IMR-90 (cell line): ENCODE measurements at regions not wholly inside any gene's neighbourhood (a gene's known extent, or its start where the extent isn't known, plus 50 kb on each side); places are given as distances from the start of the nearest gene placed in this dataset.

Experiments used
- CEBPB ChIP-seq: IDR thresholded peaks from 2 replicates; pipeline ENCODE4 v1.6.1; 2012; ENCODE audit warnings: low read depth, low read length, improper control_type of control experiment
- CHD1 ChIP-seq: IDR thresholded peaks from 2 replicates; pipeline ENCODE4 v1.6.1; 2012; ENCODE audit warnings: low read depth, low read length, improper control_type of control experiment
- MAZ ChIP-seq: IDR thresholded peaks from 2 replicates; pipeline ENCODE4 v1.6.1; 2012; ENCODE audit warnings: low read depth, mild to moderate bottlenecking, low read length, improper control_type of control experiment, moderate library complexity, borderline replicate concordance
- MXI1 ChIP-seq: IDR thresholded peaks from 2 replicates; pipeline ENCODE4 v1.6.1; 2012; ENCODE audit warnings: low read depth, mild to moderate bottlenecking, low read length, moderate library complexity, borderline replicate concordance
- POLR2A ChIP-seq: IDR thresholded peaks from 2 replicates; pipeline ENCODE4 v1.6.1; 2012; ENCODE audit warnings: mild to moderate bottlenecking, low read depth, low read length
- RCOR1 ChIP-seq: IDR thresholded peaks from 2 replicates; pipeline ENCODE4 v1.6.1; 2012; ENCODE audit warnings: mild to moderate bottlenecking, low read length, improper control_type of control experiment; ENCODE audit not compliant: insufficient replicate concordance
- RFX5 ChIP-seq: IDR thresholded peaks from 2 replicates; pipeline ENCODE4 v1.8.0; 2012; ENCODE audit warnings: low read depth, mild to moderate bottlenecking, low read length, moderate library complexity
- SMC3 ChIP-seq: fragments of 150-350 bp; IDR thresholded peaks from 2 replicates; pipeline ENCODE4 v1.6.1; 2016; ENCODE audit warnings: low read depth, mild to moderate bottlenecking, antibody characterized with exemption, low read length, moderate library complexity
- USF2 ChIP-seq: fragments of 150-350 bp; IDR thresholded peaks from 2 replicates; pipeline ENCODE4 v1.6.1; 2017; ENCODE audit warnings: mild to moderate bottlenecking, antibody characterized with exemption, low read length, low read depth
- TF ChIP-seq, protein P1 (sequence below): conservative IDR thresholded peaks from 2 replicates; pipeline ENCODE4 v1.5.1; 2012; ENCODE audit warnings: mild to moderate bottlenecking, low read depth, low read length, improper control_type of control experiment

DNA sequence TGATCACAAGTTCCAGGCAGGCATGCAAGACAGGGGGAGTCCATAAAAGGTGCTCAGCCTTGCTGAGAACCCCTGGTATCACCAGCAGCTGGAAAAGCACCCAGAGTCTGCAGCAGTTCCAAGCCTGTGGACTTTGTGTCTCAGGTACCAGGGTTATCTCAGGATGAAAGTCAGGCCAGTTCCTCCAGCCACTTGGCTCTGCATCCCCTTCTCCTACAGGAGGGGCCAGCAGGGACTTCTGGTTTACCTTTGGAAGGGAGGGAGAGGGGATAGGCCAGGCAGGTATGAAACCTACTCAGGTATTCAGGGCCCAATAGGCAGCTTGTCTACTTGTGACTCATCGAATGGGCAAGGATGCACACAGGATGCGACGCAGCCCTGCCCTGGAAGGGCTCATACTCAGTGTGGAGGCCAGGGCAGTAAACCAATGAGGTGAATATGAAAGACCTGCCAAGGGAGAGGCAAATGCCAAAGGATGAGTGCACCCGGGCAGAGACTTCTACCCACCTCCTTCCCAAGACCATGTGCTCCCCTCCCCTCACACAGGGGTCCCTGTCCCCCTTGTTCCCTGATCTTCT, 148.2 kb downstream of the SLC38A6 start:
- TF ChIP-seq, protein P1, sequence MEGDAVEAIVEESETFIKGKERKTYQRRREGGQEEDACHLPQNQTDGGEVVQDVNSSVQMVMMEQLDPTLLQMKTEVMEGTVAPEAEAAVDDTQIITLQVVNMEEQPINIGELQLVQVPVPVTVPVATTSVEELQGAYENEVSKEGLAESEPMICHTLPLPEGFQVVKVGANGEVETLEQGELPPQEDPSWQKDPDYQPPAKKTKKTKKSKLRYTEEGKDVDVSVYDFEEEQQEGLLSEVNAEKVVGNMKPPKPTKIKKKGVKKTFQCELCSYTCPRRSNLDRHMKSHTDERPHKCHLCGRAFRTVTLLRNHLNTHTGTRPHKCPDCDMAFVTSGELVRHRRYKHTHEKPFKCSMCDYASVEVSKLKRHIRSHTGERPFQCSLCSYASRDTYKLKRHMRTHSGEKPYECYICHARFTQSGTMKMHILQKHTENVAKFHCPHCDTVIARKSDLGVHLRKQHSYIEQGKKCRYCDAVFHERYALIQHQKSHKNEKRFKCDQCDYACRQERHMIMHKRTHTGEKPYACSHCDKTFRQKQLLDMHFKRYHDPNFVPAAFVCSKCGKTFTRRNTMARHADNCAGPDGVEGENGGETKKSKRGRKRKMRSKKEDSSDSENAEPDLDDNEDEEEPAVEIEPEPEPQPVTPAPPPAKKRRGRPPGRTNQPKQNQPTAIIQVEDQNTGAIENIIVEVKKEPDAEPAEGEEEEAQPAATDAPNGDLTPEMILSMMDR = no peak
- TF ChIP-seq POLR2A (no peak), MAZ (no peak), USF2 (no peak), CEBPB (no peak), SMC3 (no peak), MXI1 (no peak), RFX5 (no peak), CHD1 (no peak), RCOR1 (no peak)
